Osteocyte (in vitro differentiated cells): ENCODE measurements at regions not wholly inside any gene's neighbourhood (a gene's known extent, or its start where the extent isn't known, plus 50 kb on each side); places are given as distances from the start of the nearest gene placed in this dataset.
"Not testable (repeated sequence)": the region's sequence is repeated elsewhere in the genome, so short reads cannot be mapped to it uniquely, and the experiment has no call there.

Experiments used
- DNase-seq: peaks from one replicate; pipeline ENCODE4 v3.0.0; 2021; ENCODE audit warnings: mixed read lengths; ENCODE audit not compliant: unreplicated experiment; ENCODE audit errors: extremely low spot score
- H3K27ac Mint-ChIP-seq: one replicate; pipeline ENCODE4 v1.8.0; 2021; ENCODE audit warnings: mild to moderate bottlenecking, mixed read lengths; ENCODE audit not compliant: unreplicated experiment
- H3K27me3 Mint-ChIP-seq: one replicate; pipeline ENCODE4 v1.8.0; 2021; ENCODE audit warnings: mixed read lengths; ENCODE audit not compliant: unreplicated experiment
- H3K36me3 Mint-ChIP-seq: one replicate; pipeline ENCODE4 v1.8.0; 2021; ENCODE audit warnings: mixed read lengths; ENCODE audit not compliant: unreplicated experiment
- H3K4me1 Mint-ChIP-seq: one replicate; pipeline ENCODE4 v1.8.0; 2021; ENCODE audit warnings: mixed read lengths; ENCODE audit not compliant: unreplicated experiment
- H3K4me3 Mint-ChIP-seq: one replicate; pipeline ENCODE4 v1.8.0; 2021; ENCODE audit warnings: mild to moderate bottlenecking, moderate library complexity, mixed read lengths; ENCODE audit not compliant: unreplicated experiment
- H3K9me3 Mint-ChIP-seq: one replicate; pipeline ENCODE4 v1.8.0; 2021; ENCODE audit warnings: mixed read lengths; ENCODE audit not compliant: unreplicated experiment
- CTCF ChIP-seq: fragments of 200-600 bp; sonication (generic); IDR thresholded peaks from 2 replicates; pipeline ENCODE4 v1.5.0; 2021; ENCODE audit warnings: antibody characterized with exemption, mild to moderate bottlenecking, moderate library complexity

- H3K27ac Mint-ChIP-seq = no peak overlapping the region
- no peaks in the 10 kb centered on the region for H3K4me1 Mint-ChIP-seq
These were observed 1008.8 kb downstream of the STPG2 start for GRCh38 chr4:97134456-97134855.

GRCh38 chr4:97139791-97140190, 1003.5 kb downstream of the STPG2 start:
- peaks cover 28% of the 10 kb centered on the region for H3K9me3 Mint-ChIP-seq
- H3K27ac Mint-ChIP-seq = no peak overlapping the region
- H3K4me3 Mint-ChIP-seq = no peak overlapping the region
- no peaks in the 10 kb centered on the region for H3K4me1 Mint-ChIP-seq
- TF ChIP-seq CTCF = no peak
- no peak for DNase-seq
- no peaks in the 10 kb centered on the region for H3K36me3 Mint-ChIP-seq
- H3K27me3 Mint-ChIP-seq = no peaks in the 10 kb centered on the region

More at GRCh38 chr4:97134456-97134855, 1008.8 kb downstream of the STPG2 start:
- H3K4me3 Mint-ChIP-seq = no peak overlapping the region
- DNase-seq = no peak
- TF ChIP-seq CTCF = no peak
- no peaks in the 10 kb centered on the region for H3K36me3 Mint-ChIP-seq
- peaks cover 22% of the 10 kb centered on the region for H3K9me3 Mint-ChIP-seq
- H3K27me3 Mint-ChIP-seq = no peaks in the 10 kb centered on the region

DNA sequence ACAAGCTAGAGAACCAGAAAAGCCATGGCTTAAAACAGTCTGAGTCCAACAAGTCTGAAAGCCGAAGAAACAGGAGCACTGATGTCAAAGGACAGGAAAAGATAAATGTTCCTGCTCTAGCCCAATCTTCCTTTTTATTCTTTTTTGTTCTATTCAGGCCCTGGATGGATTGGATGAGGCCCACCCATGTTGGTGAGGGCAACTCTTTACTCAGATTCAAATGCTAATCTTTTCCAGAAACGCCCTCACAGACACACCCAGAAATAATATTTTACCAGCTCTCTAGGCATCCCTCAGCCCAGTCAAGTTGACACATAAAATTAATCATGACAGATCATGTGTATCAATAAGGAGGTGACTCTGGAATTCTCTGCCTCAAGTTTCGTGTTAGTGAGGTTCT, 1002.7 kb downstream of the STPG2 start:
- H3K27me3 Mint-ChIP-seq = no peaks in the 10 kb centered on the region
- DNase-seq = no peak
- H3K36me3 Mint-ChIP-seq = no peaks in the 10 kb centered on the region
- no peak overlapping the region for H3K27ac Mint-ChIP-seq
- TF ChIP-seq CTCF = no peak
- H3K9me3 Mint-ChIP-seq = peaks cover 28% of the 10 kb centered on the region
- H3K4me1 Mint-ChIP-seq = no peaks in the 10 kb centered on the region
- no peak overlapping the region for H3K4me3 Mint-ChIP-seq

DNA sequence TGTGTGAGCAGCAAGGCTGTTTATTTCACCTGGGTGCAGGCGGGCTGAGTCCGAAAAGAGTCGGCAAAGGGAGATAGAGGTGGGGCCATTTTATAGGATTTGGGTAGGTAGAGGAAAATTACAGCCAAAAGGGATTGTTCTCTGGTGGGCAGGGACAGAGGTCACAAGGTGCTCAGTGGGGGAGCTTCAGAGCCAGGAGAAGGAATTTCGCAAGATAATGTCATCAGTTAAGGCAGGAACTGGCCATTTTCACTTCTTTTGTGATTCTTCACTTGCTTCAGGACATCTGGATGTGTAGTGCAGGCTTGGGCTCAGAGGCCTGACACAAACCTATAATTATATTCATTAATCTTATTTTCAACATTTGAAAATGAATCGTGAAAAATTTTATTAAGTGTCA, 1001.9 kb downstream of the STPG2 start:
- H3K36me3 Mint-ChIP-seq, H3K4me3 Mint-ChIP-seq, H3K27me3 Mint-ChIP-seq, DNase-seq, H3K4me1 Mint-ChIP-seq, H3K27ac Mint-ChIP-seq: not testable (repeated sequence)
- peaks cover 28% of the 10 kb centered on the region for H3K9me3 Mint-ChIP-seq

DNA sequence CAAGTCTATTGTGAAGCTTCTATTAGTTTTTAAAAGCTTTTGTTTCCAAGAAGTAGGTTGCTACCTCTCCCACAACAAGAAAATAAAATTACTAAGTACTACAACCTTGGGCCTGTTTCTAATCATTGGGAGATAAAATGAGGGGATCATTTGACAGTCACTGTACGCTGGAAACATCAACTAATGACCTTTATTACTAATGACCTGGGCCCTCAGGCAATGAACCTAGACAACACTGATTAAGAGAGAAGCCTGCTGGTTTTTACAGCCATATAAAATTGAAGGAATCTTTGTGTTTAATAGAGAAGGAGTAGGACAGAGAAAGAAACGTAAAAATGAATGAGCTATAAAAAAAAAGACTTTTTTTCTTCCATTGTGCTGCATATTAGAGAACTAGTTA, 1000.9 kb downstream of the STPG2 start:
- Mint-ChIP-seq H3K27ac (no peak overlapping the region), H3K27me3 (no peaks in the 10 kb centered on the region), H3K36me3 (no peaks in the 10 kb centered on the region), H3K9me3 (peaks cover 23% of the 10 kb centered on the region), H3K4me1 (no peaks in the 10 kb centered on the region), H3K4me3 (no peak overlapping the region)
- DNase-seq = no peak
- TF ChIP-seq CTCF = no peak

- Mint-ChIP-seq H3K27me3 (no peaks in the 10 kb centered on the region), H3K27ac (no peak overlapping the region), H3K4me1 (no peaks in the 10 kb centered on the region), H3K4me3 (no peak overlapping the region), H3K9me3 (peaks cover 22% of the 10 kb centered on the region), H3K36me3 (no peaks in the 10 kb centered on the region)
- no peak for TF ChIP-seq CTCF
- DNase-seq = no peak
These were observed 1000.4 kb downstream of the STPG2 start for GRCh38 chr4:97142893-97143292.
